GM19395 (cell line): ENCODE measurements at regions not wholly inside any gene's neighbourhood (a gene's known extent, or its start where the extent isn't known, plus 50 kb on each side); places are given as distances from the start of the nearest gene placed in this dataset.
A peak's percentile ranks its signal among the peaks of the same experiment; 100 is the strongest.
"Not testable (repeated sequence)": the region's sequence is repeated elsewhere in the genome, so short reads cannot be mapped to it uniquely, and the experiment has no call there.

Source experiments
- ATAC-seq: cut with Tn5 transposase; IDR thresholded peaks from one replicate; pipeline ENCODE4 v1.9.1; 2021; ENCODE audit warnings: mild to moderate bottlenecking, moderate library complexity; ENCODE audit not compliant: unreplicated experiment

DNA sequence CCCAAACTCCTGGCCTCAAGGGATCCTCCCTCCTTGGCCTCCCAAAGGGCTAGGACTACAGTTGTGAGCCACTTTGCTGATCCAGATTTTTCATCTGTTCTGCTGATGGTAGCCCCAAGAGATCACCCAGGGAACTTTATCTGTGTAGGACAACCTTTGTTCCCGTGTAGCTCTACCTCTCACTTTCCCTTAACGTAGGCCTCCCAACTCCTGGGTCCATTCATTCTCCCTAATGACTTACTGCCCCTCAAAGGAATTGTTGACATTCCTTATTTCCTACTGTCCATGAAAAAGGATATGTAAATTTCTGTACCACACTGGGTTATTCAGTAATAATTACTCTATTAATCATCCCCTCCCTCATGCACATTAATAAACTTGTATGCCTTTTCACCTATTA is 51.0 kb upstream of the PHF24 start:
- ATAC-seq, result no peak

DNA sequence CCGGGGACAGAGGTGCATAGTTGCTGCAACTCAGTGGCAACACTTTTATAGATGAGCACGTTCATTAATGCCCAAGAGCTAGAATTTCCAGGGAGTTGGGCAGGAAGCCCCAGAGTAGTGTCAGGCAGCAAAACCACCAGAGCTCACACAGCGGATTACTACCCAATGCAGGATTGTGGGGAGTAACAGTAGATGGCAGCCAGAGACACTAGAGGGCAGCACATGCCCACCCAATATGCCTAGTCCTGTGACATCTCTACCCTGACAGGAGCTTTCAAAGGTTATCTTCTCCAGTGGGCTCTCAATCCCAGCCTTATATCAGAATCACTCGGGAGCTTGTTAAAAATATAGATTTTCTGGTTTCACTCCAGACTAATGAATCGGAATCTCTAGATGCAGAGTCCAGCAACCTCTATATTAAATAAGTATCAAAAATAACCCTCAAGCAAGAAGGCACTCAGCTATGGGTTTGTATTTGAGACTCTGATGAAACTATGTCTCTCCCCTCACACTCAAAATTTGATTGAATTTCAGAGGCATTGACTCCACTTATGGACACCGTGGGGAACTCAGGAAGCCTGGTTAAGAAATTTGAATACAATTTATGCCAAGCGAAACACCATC is 58.4 kb upstream of the PHF24 start:
- peak; percentile 65 for ATAC-seq

DNA sequence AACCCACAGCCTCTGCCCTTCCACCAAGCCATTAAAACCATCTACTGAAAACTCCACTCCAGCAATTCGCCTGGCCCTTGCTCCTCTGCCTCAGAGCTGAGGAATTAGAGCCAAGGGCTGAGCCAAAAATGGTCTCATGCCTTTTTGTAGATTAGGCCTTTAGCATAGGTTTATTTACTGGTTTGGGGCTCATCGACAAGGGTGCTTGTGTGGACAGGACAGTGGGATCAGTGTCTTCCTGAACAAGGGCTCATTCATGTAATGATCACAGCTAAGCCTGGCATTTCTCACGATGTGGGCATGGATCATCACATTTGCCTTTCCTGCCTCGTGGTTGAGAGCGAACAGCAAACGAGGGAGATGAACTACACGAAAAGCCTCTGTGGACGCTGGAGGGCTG is 59.2 kb upstream of the PHF24 start:
- ATAC-seq, result no peak

DNA sequence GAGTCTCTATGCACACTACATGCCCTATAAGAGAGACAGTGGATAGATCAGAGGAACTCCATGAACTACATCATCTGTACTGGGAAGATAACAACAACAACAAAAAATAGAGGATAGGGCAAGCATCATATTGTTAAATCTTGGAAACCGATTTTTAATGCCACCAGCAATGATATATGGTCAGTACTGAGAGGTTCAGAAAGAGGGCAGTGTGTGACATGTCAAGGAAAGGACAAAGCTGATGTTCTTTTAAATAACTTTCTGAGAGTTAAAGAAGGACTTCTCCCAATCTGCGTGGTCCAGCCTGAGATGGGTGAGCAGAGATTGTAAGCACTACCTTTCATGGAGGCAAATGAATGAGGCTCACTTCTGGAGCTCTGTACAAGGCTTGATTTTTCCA is 62.0 kb upstream of the PHF24 start:
- no peak for ATAC-seq

DNA sequence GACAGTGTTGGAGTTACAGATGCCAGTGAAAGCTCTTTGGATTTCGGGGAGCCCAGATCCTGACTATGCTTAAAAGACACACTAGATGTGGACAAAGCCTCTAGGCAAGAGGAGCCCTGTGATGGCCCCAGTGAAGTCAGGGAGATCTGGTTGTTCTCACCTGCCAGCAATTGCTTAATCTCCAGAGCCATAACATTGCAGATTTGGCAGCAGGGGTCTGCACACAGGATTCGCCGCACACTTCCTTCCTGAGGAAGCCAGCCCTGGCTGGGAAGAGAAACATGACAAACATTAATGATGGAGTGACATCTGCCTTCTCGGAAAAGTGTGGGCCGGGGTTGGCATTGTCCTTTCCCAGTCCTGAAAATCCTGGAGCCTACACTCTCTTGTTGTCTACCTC is 65.2 kb upstream of the PHF24 start:
- no peak for ATAC-seq

DNA sequence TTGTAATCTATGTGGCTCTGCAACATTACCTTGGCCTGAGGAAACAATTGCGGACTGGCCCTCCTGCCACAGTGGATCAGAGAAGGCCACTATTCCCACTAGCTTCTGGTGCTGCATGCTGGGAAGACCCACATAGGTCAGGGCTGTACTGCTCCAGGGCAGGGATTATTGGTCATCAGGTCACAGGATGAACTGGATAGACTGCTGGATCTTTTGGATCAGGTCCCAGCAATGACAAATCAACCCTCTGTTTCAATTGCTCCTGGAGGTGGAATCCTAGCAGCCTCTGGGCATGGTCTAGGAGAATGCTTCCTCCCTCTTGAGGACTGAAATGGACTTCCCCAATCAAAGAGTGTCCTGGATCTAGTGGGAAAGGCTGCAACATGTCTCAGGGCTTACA is 66.7 kb upstream of the PHF24 start:
- no peak for ATAC-seq

DNA sequence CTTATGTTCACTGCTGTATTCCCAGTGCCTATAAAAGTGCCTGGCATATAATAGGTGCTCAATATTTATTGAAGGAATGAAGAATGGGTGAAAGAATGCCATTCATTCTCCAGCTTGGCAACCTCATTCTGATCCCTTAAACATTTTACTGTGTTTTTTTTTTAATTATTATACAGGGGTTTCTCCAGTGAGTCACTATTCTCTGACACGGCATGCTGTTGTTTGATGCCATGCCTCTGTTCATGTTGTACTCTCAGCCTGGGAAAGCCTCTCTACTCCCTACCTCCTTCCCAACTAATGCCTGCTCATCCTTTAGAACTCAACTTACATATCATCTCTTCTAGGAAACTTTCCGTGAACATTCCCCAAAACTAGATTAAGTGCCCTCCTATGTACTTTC is 70.2 kb upstream of the PHF24 start:
- ATAC-seq, result no peak

DNA sequence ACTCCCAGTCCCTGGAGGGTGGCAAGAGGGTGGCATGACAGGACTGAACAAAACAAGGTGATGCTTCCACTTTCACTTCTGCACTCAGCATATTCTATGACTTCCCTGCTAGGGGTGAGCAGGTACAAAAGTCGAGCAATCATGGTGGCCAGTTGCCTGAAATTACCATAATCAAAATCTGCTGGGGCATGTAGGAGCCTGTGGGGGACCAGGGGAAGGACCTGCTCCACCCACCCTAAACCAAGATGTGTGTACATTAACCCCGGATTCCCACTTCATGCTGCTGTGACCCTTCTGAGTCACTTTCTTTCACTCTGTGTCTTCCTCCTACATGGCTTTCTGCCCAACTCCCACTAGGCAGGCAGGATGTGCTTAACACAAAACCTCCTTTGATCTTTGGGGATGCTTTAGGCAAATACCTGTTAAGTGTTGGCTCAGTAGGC is 73.3 kb upstream of the PHF24 start:
- peak; percentile 75 for ATAC-seq

DNA sequence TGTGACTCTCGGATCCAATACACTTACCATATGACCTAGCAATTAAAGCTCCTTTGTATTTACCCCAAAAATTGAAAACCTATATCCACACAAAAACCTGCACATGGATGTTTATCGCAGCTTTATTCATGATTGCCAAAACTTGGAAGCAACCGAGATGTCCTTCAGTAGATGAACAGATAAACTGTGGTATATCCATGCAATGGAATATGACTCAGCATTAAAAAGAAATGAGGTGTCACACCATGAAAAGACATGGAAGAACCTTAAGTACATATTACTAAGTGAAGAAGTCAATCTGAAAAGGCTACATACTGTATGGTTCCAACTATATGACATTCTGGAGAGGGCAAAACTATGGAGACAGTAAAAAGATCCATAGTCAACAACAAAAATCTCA is 82.0 kb upstream of the PHF24 start:
- ATAC-seq, result no peak

DNA sequence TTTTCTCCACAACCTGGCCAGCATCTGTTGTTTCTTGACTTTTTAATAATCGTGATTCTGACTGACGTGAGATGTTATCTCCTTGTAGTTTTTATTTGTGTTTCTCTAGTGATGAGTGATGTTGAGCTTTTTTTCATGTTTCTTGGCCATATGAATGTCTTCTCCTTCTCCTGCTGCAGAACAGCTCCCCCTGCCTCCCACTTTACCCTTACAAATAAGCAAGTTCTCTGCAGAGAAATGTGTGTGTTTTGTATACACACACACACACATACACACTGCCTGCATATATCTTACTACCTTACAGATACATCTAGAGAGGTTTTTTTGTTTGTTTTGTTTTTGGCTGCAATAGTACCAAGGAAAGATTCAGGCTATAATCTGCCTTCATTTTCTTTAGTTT is 88.7 kb upstream of the PHF24 start:
- no peak for ATAC-seq

DNA sequence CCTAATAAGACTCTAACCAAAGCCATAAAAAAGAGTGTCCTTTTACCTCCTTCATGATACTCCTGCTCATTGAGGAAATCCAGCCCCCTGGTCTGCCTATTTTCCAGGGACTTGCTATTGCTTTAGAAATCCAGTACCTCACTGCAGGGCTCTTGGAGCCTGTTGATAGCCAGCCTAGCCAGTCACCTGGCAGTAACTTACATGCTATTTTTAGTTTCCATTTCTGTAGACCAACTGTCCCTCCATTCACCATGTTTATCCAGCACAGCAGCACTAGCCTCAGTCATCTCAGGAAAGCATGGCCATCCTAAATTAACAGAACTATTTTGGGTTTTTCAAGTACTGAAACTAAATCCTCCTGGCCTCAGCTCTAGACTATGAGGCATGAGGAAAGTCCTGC is 91.5 kb upstream of the PHF24 start:
- no peak for ATAC-seq

DNA sequence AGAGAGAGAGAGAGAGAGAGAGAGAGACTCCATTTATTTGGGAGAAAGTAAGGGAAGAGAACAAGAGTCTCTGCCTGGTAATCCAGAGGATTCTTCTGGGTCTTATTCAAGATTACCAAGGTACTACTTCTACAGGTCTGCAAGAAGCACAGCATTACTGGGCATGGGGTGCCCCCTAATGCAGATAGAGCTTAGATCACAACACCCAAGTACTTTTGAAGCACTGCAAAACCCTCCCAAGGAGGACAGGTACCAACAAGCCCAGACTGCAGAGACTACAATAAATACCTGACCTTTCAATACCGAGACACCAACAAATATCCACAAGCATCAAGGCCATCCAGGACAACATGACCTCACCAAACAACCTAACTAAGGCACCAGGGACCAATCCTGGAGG is 94.7 kb upstream of the PHF24 start:
- no peak for ATAC-seq

DNA sequence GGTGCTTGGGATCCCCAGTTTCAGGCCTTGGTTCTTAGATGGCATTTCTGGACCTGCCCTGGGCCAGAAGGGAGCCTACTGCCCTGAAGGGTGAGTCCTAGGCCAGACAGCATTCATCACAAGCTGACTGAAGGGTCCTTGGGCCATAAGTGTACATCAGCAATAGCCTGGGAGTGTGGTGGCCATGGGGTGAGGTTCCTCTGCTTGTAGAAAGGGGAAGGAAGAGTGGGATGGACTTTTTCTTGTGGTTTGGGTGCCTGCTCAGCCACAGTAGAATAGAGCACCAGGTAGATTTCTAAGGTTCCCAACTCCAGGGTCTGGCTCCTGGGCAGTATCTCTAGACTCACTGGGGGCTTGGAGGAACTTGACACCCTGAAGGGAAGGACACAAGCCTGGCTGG is 95.2 kb upstream of the PHF24 start:
- ATAC-seq, result no peak

DNA sequence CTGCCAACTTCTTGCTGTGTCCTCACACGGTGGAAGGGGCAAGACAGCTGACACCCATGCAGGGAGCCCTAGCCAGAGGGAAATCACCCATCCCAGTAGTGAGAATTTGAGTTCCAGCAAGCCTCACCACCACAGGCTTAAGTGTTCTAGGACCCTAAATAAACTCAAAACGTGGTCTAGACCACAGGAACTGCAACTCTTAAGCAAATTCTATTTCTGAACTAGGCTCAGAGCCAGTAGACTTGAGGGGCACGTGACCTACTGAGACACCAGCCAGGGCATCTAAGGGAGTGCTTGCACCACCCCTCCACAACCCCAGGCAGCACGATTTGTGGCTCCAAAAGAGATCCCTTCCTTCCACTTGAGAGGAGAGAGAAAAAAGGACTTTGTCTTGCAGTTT is 96.0 kb upstream of the PHF24 start:
- ATAC-seq, result no peak

DNA sequence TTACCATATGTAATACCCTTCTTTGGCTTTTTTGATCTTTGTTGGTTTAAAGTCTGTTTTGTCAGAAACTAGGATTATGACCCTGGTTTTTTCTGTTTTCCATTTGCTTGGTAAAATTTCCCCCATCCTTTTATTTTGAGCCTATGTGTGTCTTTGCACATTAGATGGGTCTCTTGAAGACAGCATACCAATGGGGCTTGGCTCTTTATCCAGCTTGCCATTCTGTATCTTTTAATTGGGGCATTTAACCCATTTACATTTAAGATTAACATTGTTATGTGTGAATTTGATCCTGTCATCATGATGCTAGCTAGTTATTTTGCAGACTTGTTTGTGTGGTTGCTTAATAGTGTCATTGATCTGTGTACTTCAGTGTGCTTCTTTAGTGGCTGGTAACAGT is 103.1 kb upstream of the PHF24 start:
- ATAC-seq, result not testable (repeated sequence)

DNA sequence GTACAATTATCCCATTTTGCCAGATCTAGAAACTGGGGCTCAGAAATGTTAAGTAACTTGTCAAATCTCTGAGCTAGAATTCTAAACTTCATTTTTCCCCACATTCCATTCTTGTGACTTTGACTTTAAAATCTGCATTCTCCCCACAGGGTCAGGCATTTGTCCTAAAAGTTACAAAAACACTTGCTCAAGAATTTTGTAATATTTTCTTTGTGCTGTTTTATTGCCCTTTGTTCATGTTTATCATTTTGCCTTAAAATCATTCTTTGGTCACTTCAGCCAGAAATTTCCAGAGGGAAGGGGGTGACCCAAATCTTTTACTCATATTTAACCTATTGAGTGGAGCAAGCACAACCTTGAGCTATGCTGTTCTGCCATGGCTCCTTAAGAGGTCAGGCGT is 120.1 kb upstream of the CCL21 start:
- no peak for ATAC-seq

DNA sequence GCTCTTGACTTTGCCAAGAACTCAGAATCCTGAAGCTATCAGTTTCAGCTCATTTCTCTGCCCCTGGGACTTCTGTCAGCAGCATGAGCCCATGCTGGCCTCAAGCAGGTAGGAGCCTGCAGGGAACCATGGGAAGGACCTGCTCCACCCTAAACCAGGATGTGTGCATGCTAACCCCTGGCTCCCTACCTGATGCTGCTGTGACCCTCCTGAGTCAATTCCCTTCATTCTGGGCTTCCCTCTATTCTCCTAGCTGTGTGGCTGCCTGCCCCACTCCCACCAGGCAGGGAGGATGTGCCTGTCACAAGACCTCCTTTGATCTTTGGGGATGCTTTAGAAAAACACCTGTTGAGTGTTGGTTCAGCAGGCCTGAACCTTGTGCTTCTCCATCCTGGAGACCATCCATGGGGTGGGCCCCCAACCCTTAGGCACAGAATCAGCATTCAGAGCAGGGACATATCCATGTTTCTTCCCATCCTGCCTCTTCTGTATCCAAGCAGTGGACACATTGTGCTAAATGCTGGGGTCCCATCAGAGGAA is 117.1 kb upstream of the CCL21 start:
- no peak for ATAC-seq

DNA sequence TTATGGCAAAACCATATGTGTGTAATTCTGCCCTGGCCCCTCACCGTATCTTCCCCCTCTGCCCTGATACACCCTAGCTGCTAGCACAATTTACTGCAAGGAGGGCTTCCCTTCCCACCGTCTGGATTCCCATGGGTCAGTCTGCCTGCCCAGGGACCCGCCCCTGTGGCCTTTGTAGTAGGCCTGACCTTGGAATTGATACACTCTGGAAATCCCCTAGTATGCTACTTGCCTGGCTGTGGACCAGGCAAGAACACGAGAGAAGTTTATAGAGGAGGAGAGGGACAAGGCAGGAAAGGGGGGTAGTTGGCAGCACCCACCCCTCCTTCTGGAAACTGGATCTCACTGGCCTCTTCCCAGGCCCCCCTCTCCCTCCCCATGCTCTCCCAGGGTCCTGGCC is 115.8 kb upstream of the CCL21 start:
- ATAC-seq, result no peak

DNA sequence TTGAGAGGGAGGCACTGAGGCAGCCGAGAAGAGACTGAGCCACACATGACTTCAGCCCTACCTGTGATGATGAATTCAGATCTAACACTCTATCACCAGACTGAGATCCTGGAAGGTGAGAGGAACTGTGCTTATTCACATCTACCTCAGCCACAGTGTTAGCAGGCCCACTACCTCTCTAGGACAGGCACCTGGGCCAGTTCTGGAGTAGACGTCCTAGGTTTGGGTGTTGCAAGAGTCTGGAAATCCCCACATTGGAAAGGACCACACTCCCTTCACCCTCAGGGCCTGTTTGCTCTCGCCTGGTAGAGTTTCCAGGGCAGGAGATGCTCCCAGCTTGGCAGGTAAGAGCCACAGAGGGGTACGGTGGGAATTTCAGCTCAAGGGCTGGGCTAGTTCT is 113.8 kb upstream of the CCL21 start:
- no peak for ATAC-seq

DNA sequence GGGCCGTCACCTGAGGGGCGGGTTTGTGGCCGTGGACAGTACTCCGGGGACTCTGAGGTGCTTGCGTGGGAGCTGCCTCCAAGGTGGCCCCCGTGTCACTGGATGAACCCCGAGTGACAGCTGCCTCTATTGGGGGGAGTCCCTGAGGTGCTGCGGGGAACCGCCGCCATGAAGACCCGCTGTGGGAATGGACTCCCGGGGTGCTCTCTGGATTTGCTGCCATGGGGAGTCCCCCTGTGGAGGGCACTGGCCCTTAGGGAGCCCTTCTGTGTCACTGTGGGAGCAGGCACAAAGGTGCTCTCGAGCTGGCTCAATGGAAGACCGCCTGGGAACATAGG is 100.2 kb upstream of the CCL21 start:
- ATAC-seq, result no peak

DNA sequence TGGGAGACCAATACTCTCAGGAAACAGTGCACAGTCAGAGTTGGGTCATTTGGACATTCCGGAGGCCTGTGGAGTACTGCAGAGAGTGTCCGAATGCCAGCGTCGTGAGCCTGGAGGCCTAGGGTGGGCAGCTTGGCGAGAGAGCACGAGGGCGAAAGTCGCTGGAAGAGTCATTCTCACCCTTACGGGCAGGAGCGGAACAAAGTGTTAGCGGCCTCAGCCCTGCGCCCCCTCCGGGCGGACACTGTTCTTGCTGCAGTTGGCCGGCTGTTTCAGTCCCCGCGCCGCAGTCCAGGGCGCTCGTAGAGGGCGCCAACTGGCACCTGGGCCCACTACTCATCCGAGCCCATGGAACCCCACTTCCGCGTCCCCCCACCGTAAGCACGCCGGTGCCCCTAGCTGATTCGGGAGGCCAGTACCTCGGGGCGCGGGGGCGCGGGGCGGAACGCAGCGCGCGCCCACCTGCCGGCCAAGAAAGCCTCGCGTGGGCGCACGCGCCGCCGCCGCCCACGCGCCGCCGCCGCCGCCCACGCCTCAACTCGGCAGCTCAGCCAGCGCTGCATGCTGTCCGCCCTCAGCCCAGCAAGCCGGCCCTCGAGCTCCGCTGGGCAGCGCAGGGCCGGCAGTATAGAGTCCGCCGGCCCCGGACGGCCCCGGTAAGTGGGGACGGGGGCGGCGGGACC is 99.7 kb upstream of the CCL21 start:
- ATAC-seq, result no peak

DNA sequence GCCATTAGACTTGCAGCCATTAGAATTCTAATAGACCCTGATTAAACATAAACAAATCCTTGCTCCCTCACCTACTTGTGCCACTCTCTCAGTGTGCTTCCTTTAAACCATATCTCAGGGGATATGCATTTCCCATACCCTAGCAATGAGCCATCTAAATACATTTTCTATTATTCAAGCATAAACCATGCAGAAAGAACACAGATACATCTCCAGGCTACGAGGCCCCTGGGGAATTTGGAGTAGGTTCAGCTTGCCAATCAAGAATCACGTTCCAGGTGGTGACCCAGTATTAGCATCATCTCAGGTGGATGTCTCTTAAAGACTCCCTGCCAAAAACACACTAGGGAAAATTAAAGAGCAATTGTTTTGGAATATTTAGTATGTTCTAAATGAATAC is 93.0 kb upstream of the CCL21 start:
- no peak for ATAC-seq

DNA sequence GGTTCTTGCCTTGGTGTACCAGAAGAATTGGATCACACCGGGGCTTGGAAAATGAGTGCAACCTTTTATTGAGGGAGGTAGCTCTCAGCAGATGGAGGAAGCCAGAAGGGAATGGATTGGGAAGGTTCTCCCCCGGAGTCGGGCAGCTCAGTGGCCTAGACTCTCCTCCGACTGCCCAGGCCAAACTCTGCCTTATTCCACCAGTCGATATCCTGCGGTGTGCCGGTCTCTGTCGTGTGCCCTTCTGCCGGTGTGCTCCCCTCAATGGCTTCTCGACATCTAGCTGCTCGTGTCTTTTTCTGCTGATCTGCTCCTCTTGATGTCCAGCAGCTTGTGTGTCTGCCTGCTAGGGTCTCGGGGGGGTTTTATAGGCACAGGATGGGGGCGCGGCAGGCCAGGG is 87.4 kb upstream of the CCL21 start:
- ATAC-seq, result no peak
